B cell (primary cell): ENCODE measurements at regions not wholly inside any gene's neighbourhood (a gene's known extent, or its start where the extent isn't known, plus 50 kb on each side); places are given as distances from the start of the nearest gene placed in this dataset.

Source experiments
- ATAC-seq: fragments of 200-7000 bp; cut with Tn5 transposase; one replicate; pipeline ENCODE4 v1.10.0; 2021; ENCODE audit warnings: low read depth, mild to moderate bottlenecking, moderate number of reproducible peaks, moderate library complexity
- CTCF ChIA-PET: fragments of 350-600 bp; sonication (Branson Sonifier 250); formaldehyde crosslinking; loops from one replicate; lab custom pipeline; 2021; ENCODE audit warnings: antibody characterized with exemption, inconsistent platforms; lab: Charles Lee
- POLR2A ChIA-PET: fragments of 350-600 bp; sonication (Branson Sonifier 250); formaldehyde crosslinking; loops from one replicate; lab custom pipeline; 2021; ENCODE audit warnings: antibody characterized with exemption; lab: Charles Lee
- DNase-seq: peaks from one replicate; pipeline ENCODE4 v3.0.0; 2013
- H2AFZ ChIP-seq: 2 replicates; pipeline ENCODE4 v1.6.1; 2012; ENCODE audit warnings: mild to moderate bottlenecking, low read depth, low read length; ENCODE audit not compliant: insufficient read depth, poor library complexity, severe bottlenecking
- H3K27ac ChIP-seq, 2 donors: 1 replicate in 1 of 2; 2 replicates in 1 of 2; pipeline ENCODE4 v1.5.1; 2012 to 2013; ENCODE audit warnings: low read length in 2 of 2, mild to moderate bottlenecking in 2 of 2, moderate library complexity in 1 of 2
- H3K27me3 ChIP-seq, 4 experiments: fragments of 200-600 bp in 1 of 4; sonication (generic) in 1 of 4; replicated peaks in 1 of 4; 1 replicate in 2 of 4; 2 replicates in 2 of 4; pipeline versions ENCODE4 v1.6.1 to v1.7.0; 2013 to 2016; ENCODE audit warnings: low read length in 3 of 4, mild to moderate bottlenecking in 2 of 4, mixed read lengths in 1 of 4, moderate library complexity in 1 of 4; ENCODE audit not compliant: insufficient read depth in 4 of 4, control insufficient read depth in 3 of 4; ENCODE audit errors: control extremely low read depth in 1 of 4
- H3K36me3 ChIP-seq, 2 experiments: replicated peaks in 1 of 2; 1 replicate in 1 of 2; 2 replicates in 1 of 2; pipeline versions ENCODE4 v1.6.1 to v1.7.1; 2013; ENCODE audit warnings: low read length in 1 of 2; ENCODE audit not compliant: insufficient read depth in 2 of 2, control insufficient read depth in 1 of 2; ENCODE audit errors: control extremely low read depth in 1 of 2, extremely low read depth in 1 of 2
- H3K4me1 ChIP-seq, 2 donors: fragments of 200-600 bp in 1 of 2; sonication (generic) in 1 of 2; 1 replicate in 1 of 2; 2 replicates in 1 of 2; pipeline versions ENCODE4 v1.5.1 to v1.6.1; 2013 to 2017; ENCODE audit warnings: low read length in 2 of 2; ENCODE audit not compliant: control insufficient read depth in 2 of 2, insufficient read depth in 2 of 2
- H3K4me2 ChIP-seq: replicated peaks from 2 replicates; pipeline ENCODE3; 2012; ENCODE audit warnings: mild to moderate bottlenecking, low read depth, low read length; ENCODE audit not compliant: poor library complexity, severe bottlenecking
- H3K4me3 ChIP-seq, 5 experiments: fragments of 200-600 bp in 1 of 5; sonication (generic) in 1 of 5; 1 replicate in 3 of 5; 2 replicates in 2 of 5; pipeline versions ENCODE4 v1.5.1 to v1.7.0; 2011 to 2016; ENCODE audit warnings: low read length in 4 of 5, mild to moderate bottlenecking in 4 of 5, low read depth in 2 of 5, control low read depth in 1 of 5, moderate library complexity in 1 of 5; ENCODE audit not compliant: insufficient read depth in 1 of 5; ENCODE audit errors: control extremely low read depth in 1 of 5, extremely low read depth in 1 of 5
- H3K79me2 ChIP-seq: fragments of 200-600 bp; sonication (generic); one replicate; pipeline ENCODE4 v1.6.0; 2016; ENCODE audit warnings: low read length; ENCODE audit not compliant: control insufficient read depth, insufficient read depth
- H3K9ac ChIP-seq: fragments of 200-600 bp; sonication (generic); 2 replicates; pipeline ENCODE4 v1.6.1; 2017; ENCODE audit warnings: mild to moderate bottlenecking, low read length, moderate library complexity
- H3K9me3 ChIP-seq, 3 donors: one replicate each; pipeline versions ENCODE4 v1.6.1 to v1.7.1; 2013; ENCODE audit warnings: low read length in 2 of 3; ENCODE audit not compliant: control insufficient read depth in 2 of 3, insufficient read depth in 1 of 3; ENCODE audit errors: control extremely low read depth in 1 of 3
- H4K20me1 ChIP-seq: 2 replicates; pipeline ENCODE4 v1.6.0; 2012; ENCODE audit warnings: mild to moderate bottlenecking, low read length; ENCODE audit not compliant: insufficient read depth, control insufficient read depth, poor library complexity, severe bottlenecking
- H3K27ac Mint-ChIP-seq: one replicate; pipeline ENCODE4 v1.8.0; 2021; ENCODE audit warnings: mixed read lengths
- H3K27me3 Mint-ChIP-seq: one replicate; pipeline ENCODE4 v1.8.0; 2021; ENCODE audit warnings: mixed read lengths
- H3K4me1 Mint-ChIP-seq: one replicate; pipeline ENCODE4 v1.8.0; 2021; ENCODE audit warnings: mixed read lengths
- H3K4me3 Mint-ChIP-seq: one replicate; pipeline ENCODE4 v1.8.0; 2021; ENCODE audit warnings: mixed read lengths
- H3K9me3 Mint-ChIP-seq: one replicate; pipeline ENCODE4 v1.8.0; 2022; ENCODE audit warnings: mixed read lengths; ENCODE audit not compliant: insufficient read depth
- CTCF ChIP-seq: fragments of 200-600 bp; IDR thresholded peaks from one replicate; pipeline ENCODE4 v1.8.0; 2022; ENCODE audit warnings: antibody characterized with exemption, mild to moderate bottlenecking
- EZH2 ChIP-seq: IDR thresholded peaks from 2 replicates; pipeline ENCODE4 v1.6.1; 2012; ENCODE audit warnings: borderline replicate concordance, low read depth, mild to moderate bottlenecking, moderate library complexity, low read length; ENCODE audit not compliant: insufficient read depth, poor library complexity, severe bottlenecking
- WGBS: methylation state at CpG from one replicate; pipeline ENCODE4 v1.1.5; 2013; ENCODE audit warnings: missing lambda C conversion rate; ENCODE audit not compliant: insufficient coverage; 5-methylcytosine and 5-hydroxymethylcytosine counted together
- intact Hi-C: fragments of 100-400 bp; cut with micrococcal nuclease; formaldehyde crosslinking; loops from one replicate; pipeline ENCODE4 v1.10.0; 2022

DNA sequence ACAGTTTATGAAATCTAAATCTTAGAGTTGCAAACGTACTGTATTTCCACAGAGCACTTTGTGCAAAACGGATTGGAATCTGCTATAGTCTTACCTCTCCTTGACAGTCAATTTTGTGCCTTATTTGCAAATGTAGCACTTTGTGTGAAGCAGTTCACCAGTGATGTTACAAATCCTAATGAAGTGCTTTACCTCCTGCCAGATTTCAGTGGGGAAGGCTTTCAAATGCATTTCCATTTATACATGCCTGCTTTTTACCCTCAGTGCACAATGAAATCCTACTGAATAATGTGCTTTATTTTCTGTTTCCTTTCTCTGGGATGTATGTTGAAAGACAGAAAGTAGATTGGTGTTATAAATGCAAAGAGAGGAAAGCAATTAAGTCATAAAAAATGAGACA is 2141.6 kb upstream of the C9orf72 start:
- no peak overlapping the region for H3K4me3 Mint-ChIP-seq

DNA sequence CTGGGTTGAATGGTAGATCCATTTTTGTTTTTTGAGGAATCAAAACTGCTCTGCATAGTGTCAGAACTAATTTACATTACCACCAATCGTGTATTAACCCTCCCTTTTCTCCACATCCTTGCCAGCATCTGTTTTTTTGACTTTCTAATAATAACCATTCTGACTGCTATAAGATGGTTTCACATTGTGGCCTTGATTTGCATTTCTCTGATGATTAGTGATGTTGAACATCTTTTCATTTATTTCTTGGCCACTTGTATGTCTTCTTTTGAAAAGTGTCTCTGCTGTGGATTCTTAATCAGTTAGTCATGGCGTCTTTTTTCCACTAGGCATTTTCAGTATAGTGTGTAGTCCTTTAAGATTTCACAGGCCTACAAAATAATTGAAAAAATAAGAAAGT is 2144.3 kb upstream of the C9orf72 start:
- Histone ChIP-seq H3K36me3 (no peaks in the 10 kb centered on the region), H3K4me1 (no peaks in the 10 kb centered on the region), H3K27me3 (no peaks in the 10 kb centered on the region), H3K79me2 (no peaks in the 10 kb centered on the region), H3K9ac (no peak overlapping the region), H3K27ac (no peak overlapping the region), H2AFZ (no peak overlapping the region), H3K4me3 (no peak overlapping the region), H4K20me1 (no peaks in the 10 kb centered on the region), H3K9me3 (no peaks in the 10 kb centered on the region), H3K4me2 (no peak overlapping the region)
- H3K4me1 Mint-ChIP-seq = no peaks in the 10 kb centered on the region
- no peak overlapping the region for H3K4me3 Mint-ChIP-seq
- no peaks in the 10 kb centered on the region for H3K9me3 Mint-ChIP-seq
- DNase-seq (no peak), ATAC-seq (no peak)
- no peak overlapping the region for H3K27ac Mint-ChIP-seq
- no peaks in the 10 kb centered on the region for H3K27me3 Mint-ChIP-seq
- CTCF ChIA-PET = no interaction called here
- TF ChIP-seq CTCF (no peak), EZH2 (no peak)
- intact Hi-C loops = no loop called here
- WGBS = no CpG with 5 or more reads among the region's 2 CpGs
- POLR2A ChIA-PET = no interaction called here

More for the DNA sequence above, 2141.6 kb upstream of the C9orf72 start:
- Histone ChIP-seq H3K36me3 (no peaks in the 10 kb centered on the region), H2AFZ (no peak overlapping the region), H3K9me3 (no peaks in the 10 kb centered on the region), H3K4me3 (no peak overlapping the region), H3K27me3 (no peaks in the 10 kb centered on the region), H3K79me2 (no peaks in the 10 kb centered on the region), H3K27ac (no peak overlapping the region), H4K20me1 (no peaks in the 10 kb centered on the region), H3K4me2 (no peak overlapping the region), H3K9ac (no peak overlapping the region), H3K4me1 (no peaks in the 10 kb centered on the region)
- Mint-ChIP-seq H3K4me1 (no peaks in the 10 kb centered on the region), H3K27me3 (no peaks in the 10 kb centered on the region), H3K27ac (no peak overlapping the region), H3K9me3 (no peaks in the 10 kb centered on the region)
- intact Hi-C loops = no loop called here
- ChIA-PET POLR2A (no interaction called here), CTCF (no interaction called here)
- ATAC-seq (no peak), DNase-seq (no peak)
- TF ChIP-seq CTCF (no peak), EZH2 (no peak)
- 83% methylated on average over 2 of the region's 2 CpGs for WGBS
